Neuronal stem cell (in vitro differentiated cells): ENCODE measurements at regions not wholly inside any gene's neighbourhood (a gene's known extent, or its start where the extent isn't known, plus 50 kb on each side); places are given as distances from the start of the nearest gene placed in this dataset.
A peak's percentile ranks its signal among the peaks of the same experiment; 100 is the strongest.

Source experiments
- DNase-seq: peaks from one replicate; pipeline ENCODE4 v3.0.0-alpha.2; 2013; ENCODE audit warnings: low spot score
- H2AFZ ChIP-seq: one replicate; pipeline ENCODE4 v1.6.1; 2013; ENCODE audit warnings: mild to moderate bottlenecking, low read length, inconsistent platforms
- H2AK5ac ChIP-seq: 2 replicates; pipeline ENCODE4 v1.6.1; 2013; ENCODE audit warnings: low read depth, mild to moderate bottlenecking, inconsistent platforms, low read length, moderate library complexity, mixed read lengths
- H2BK120ac ChIP-seq: 2 replicates; pipeline ENCODE4 v1.6.1; 2013; ENCODE audit warnings: low read depth, mild to moderate bottlenecking, inconsistent platforms, low read length, moderate library complexity, mixed read lengths
- H2BK12ac ChIP-seq: one replicate; pipeline ENCODE4 v1.6.1; 2013; ENCODE audit warnings: low read length, inconsistent platforms
- H2BK15ac ChIP-seq: 2 replicates; pipeline ENCODE4 v1.6.1; 2013; ENCODE audit warnings: mild to moderate bottlenecking, low read length, inconsistent platforms, mixed read lengths
- H2BK5ac ChIP-seq: one replicate; pipeline ENCODE4 v1.6.1; 2013; ENCODE audit warnings: inconsistent platforms, mild to moderate bottlenecking, low read length, moderate library complexity
- H3K14ac ChIP-seq: one replicate; pipeline ENCODE4 v1.6.1; 2013; ENCODE audit warnings: low read length, inconsistent platforms
- H3K18ac ChIP-seq: 2 replicates; pipeline ENCODE4 v1.6.1; 2013; ENCODE audit warnings: low read length, inconsistent platforms
- H3K23ac ChIP-seq: 2 replicates; pipeline ENCODE4 v1.6.1; 2013; ENCODE audit warnings: low read depth, mild to moderate bottlenecking, mixed read lengths, low read length, inconsistent platforms; ENCODE audit not compliant: poor library complexity
- H3K27ac ChIP-seq: replicated peaks from 3 replicates; pipeline ENCODE4 v1.5.1; 2013; ENCODE audit warnings: low read length, inconsistent platforms
- H3K27me3 ChIP-seq, 3 experiments: 2 replicates each; pipeline ENCODE4 v1.6.1; 2013; ENCODE audit warnings: low read length in 3 of 3, mild to moderate bottlenecking in 2 of 3, inconsistent platforms in 1 of 3, low read depth in 1 of 3, mixed read lengths in 1 of 3, moderate library complexity in 1 of 3; ENCODE audit not compliant: control insufficient read depth in 3 of 3, insufficient read depth in 3 of 3
- H3K36me3 ChIP-seq, 2 donors: replicated peaks in 1 of 2; 2 replicates each; pipeline ENCODE4 v1.6.1; 2013; ENCODE audit warnings: low read length in 2 of 2; ENCODE audit not compliant: control insufficient read depth in 2 of 2, insufficient read depth in 2 of 2
- H3K4ac ChIP-seq: 2 replicates; pipeline ENCODE4 v1.6.1; 2013; ENCODE audit warnings: inconsistent platforms, mild to moderate bottlenecking, low read length, moderate library complexity
- H3K4me1 ChIP-seq, 2 donors: 1 replicate in 1 of 2; 2 replicates in 1 of 2; pipeline ENCODE4 v1.6.1; 2013; ENCODE audit warnings: low read length in 2 of 2, low read depth in 1 of 2; ENCODE audit not compliant: control insufficient read depth in 2 of 2, insufficient read depth in 1 of 2
- H3K4me2 ChIP-seq: one replicate; pipeline ENCODE4 v1.6.1; 2013; ENCODE audit warnings: mild to moderate bottlenecking, low read length, inconsistent platforms; ENCODE audit not compliant: insufficient read depth, poor library complexity, severe bottlenecking
- H3K4me3 ChIP-seq, 2 donors: 2 replicates each; pipeline ENCODE4 v1.5.1; 2013; ENCODE audit warnings: low read length in 2 of 2, mild to moderate bottlenecking in 2 of 2, inconsistent platforms in 1 of 2, moderate library complexity in 1 of 2
- H3K79me1 ChIP-seq: one replicate; pipeline ENCODE4 v1.6.1; 2013; ENCODE audit warnings: low read depth, mild to moderate bottlenecking, inconsistent platforms, low read length, moderate library complexity
- H3K9ac ChIP-seq: one replicate; pipeline ENCODE4 v1.6.1; 2013; ENCODE audit warnings: mild to moderate bottlenecking, low read depth, low read length, inconsistent platforms; ENCODE audit not compliant: poor library complexity
- H3K9me3 ChIP-seq, 2 donors: replicated peaks in 1 of 2; 2 replicates each; pipeline versions ENCODE3 to v1.6.1; 2013; ENCODE audit warnings: low read length in 2 of 2, mild to moderate bottlenecking in 2 of 2, inconsistent platforms in 1 of 2, low read depth in 1 of 2, mixed read lengths in 1 of 2, moderate library complexity in 1 of 2; ENCODE audit not compliant: control insufficient read depth in 2 of 2, insufficient read depth in 1 of 2
- H4K8ac ChIP-seq: one replicate; pipeline ENCODE4 v1.6.1; 2013; ENCODE audit warnings: low read depth, mild to moderate bottlenecking, inconsistent platforms, low read length, moderate library complexity
- H4K91ac ChIP-seq: one replicate; pipeline ENCODE4 v1.6.1; 2013; ENCODE audit warnings: low read length, low read depth, mild to moderate bottlenecking, inconsistent platforms; ENCODE audit not compliant: poor library complexity
- WGBS, 2 donors: extraction: QIAGEN DNeasy Blood & Tissue Kit; methylation state at CpG; one replicate each; pipeline ENCODE4 v1.1.7; 2013; ENCODE audit warnings: missing lambda C conversion rate in 2 of 2, mixed read lengths in 1 of 2; ENCODE audit not compliant: insufficient read length in 2 of 2, insufficient replicate concordance in 1 of 2; ENCODE audit errors: extremely low coverage in 2 of 2; 5-methylcytosine and 5-hydroxymethylcytosine counted together

DNA sequence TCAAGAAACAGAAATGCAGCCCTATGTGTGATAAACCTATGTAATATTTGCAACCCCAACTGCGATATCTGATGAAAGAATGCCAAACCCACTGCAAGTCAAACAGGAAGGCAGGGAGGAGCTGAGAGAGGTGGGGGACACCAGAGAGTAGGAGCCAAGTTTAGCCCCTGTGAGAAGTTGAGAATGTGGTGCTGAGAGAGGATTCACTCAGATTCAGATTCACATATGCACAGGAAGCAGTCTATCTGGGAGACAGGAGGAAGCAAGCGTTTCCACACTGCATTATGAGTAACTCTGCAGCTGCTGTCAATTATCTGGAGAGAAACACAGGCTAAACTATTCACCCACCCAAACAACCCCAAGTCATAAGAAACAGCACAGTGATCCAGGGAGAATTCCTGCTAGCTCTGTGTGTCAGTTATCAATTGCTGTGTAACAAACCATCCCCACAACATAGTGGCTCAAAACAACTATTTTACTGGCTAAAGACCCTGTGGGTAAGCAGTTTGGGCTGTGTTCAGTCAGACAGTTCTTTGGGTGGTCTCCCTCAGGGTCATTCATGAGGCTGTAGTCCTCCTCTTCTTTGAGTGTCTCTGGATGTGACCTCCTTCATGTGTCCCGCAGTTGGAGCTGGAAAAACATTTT, 161.9 kb upstream of the RAI14 start:
- H3K36me3 ChIP-seq: no peaks in the 10 kb centered on the region
- no peak overlapping the region for H2BK12ac ChIP-seq
- H3K79me1 ChIP-seq: no peaks in the 10 kb centered on the region
- H2BK120ac ChIP-seq: no peak overlapping the region
- H4K8ac ChIP-seq: no peak overlapping the region
- H3K9ac ChIP-seq: no peak overlapping the region
- no peak overlapping the region for H2BK15ac ChIP-seq
- no peak overlapping the region for H4K91ac ChIP-seq
- H3K4ac ChIP-seq: no peak overlapping the region
- no peaks in the 10 kb centered on the region for H3K27me3 ChIP-seq
- no peak overlapping the region for H2BK5ac ChIP-seq
- no peak overlapping the region for H3K4me3 ChIP-seq
- peak overlapping the region; percentile 48 for H2AK5ac ChIP-seq
- DNase-seq: no peak
- no peak overlapping the region for H3K18ac ChIP-seq
- no peak overlapping the region for H3K27ac ChIP-seq
- H3K4me1 ChIP-seq: peaks cover 10 to 11% of the 10 kb centered on the region in 2 donors
- no peak overlapping the region for H2AFZ ChIP-seq
- H3K14ac ChIP-seq: no peak overlapping the region
- no CpG with 5 or more reads among the region's 3 CpGs for WGBS, 2 donors
- no peak overlapping the region for H3K4me2 ChIP-seq
- H3K9me3 ChIP-seq: no peaks in the 10 kb centered on the region
- no peak overlapping the region for H3K23ac ChIP-seq

DNA sequence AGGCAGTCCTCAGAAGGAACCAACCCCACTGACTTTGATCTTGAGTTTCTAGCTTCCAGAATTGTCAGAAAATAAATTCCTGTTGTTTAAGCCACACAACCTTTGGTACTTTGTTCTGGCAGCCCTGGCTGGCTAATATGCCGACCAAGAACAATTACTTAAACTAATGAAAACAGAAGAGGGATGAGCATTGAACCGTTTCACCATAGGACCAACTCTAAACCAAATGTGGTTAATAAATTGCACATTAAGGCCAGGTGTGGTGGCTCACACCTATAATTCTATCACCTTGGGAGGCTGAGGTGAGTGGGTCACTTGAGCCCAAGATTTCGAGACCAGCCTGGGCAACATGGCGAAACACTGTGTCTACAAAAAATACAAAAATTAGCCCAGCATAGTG, 160.9 kb upstream of the RAI14 start:
- Histone ChIP-seq H2BK120ac (no peak overlapping the region), H3K4me1 (peaks cover 10 to 15% of the 10 kb centered on the region in 2 donors), H3K79me1 (no peaks in the 10 kb centered on the region), H3K4me3 (no peak overlapping the region), H3K4me2 (no peak overlapping the region), H4K91ac (no peak overlapping the region), H2BK12ac (no peak overlapping the region), H3K36me3 (no peaks in the 10 kb centered on the region), H3K14ac (no peak overlapping the region), H2BK5ac (no peak overlapping the region), H2BK15ac (no peak overlapping the region), H3K27me3 (no peaks in the 10 kb centered on the region), H3K27ac (no peak overlapping the region), H3K9ac (no peak overlapping the region), H2AFZ (no peak overlapping the region), H2AK5ac (no peak overlapping the region), H3K18ac (no peak overlapping the region), H4K8ac (no peak overlapping the region), H3K4ac (no peak overlapping the region), H3K23ac (no peak overlapping the region), H3K9me3 (no peaks in the 10 kb centered on the region)
- no CpG with 5 or more reads among the region's 4 CpGs for WGBS, 2 donors
- no peak for DNase-seq

DNA sequence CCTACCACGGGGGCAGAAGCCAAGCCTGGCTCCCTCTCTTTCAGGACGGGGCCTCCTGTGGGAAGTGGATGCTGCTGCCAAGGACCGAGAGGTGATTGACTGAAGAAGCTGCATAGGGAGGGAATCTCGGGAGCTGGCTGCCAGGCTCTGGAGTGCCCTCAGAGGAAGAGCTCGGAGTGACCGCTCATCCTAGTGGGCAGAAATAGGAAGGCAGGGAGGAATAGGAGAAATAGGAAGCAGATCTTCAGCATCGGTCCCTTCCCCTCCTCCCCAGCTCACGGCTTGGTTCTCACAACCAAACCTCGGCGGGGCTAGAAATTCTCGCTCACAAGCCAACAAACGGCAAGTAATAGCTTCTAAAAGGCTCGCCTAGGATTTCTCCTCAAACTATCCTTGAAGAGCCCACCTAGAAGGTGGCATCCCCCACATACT, 159.9 kb upstream of the RAI14 start:
- WGBS, 2 donors: no CpG with 5 or more reads among the region's 13 CpGs

DNA sequence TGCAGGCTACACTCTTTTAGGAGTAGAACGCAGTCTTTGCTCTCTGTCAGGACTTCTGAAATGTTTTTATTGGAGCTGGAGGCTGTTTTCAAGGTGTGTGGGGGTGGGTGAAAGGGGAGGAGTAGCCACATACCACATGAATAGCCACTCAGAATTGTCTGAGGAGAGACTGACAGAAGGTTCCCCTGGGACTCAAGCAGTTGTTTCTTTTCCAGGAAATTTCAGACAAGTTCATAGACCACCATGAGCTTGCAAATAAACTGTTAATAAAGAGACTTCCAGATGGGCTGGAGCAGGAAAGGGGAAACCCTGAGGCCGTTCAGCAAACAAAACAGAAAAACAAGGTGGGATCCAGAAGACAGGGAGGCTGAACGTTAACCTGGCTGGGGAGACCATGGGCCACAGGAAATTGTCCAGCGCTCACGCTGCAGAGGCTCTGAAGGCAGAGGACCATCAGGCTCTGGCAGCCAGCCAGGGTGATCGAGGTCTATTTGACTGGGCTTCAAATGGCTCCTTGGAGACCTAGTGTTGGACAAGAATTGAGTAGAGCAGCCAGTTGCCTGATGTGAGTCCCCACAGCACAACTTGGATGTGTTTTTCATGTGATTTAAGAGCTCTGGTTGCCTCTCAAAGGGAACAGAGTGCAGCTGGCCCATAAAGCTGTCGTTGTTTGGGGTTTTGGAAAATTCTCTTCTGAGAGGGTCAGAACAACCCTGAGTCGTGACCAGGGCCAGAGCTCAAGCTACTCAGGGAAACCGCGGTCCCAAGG, 159.2 kb upstream of the RAI14 start:
- no CpG with 5 or more reads among the region's 10 CpGs for WGBS, 2 donors
- no peak overlapping the region for H3K4me2 ChIP-seq
- H3K4me3 ChIP-seq: no peak overlapping the region
- no peaks in the 10 kb centered on the region for H3K36me3 ChIP-seq
- H3K9ac ChIP-seq: no peak overlapping the region
- no peak overlapping the region for H2BK120ac ChIP-seq
- H3K18ac ChIP-seq: no peak overlapping the region
- H2AFZ ChIP-seq: peak overlapping the region; percentile 32
- no peak overlapping the region for H3K27ac ChIP-seq
- no peak for DNase-seq
- no peak overlapping the region for H2BK12ac ChIP-seq
- H3K4me1 ChIP-seq: peaks cover 0 to 10% of the 10 kb centered on the region in 2 donors
- no peak overlapping the region for H4K91ac ChIP-seq
- H3K14ac ChIP-seq: peak overlapping the region; percentile 39
- no peak overlapping the region for H2BK5ac ChIP-seq
- H4K8ac ChIP-seq: no peak overlapping the region
- H3K23ac ChIP-seq: no peak overlapping the region
- peak overlapping the region; percentile 26 for H2AK5ac ChIP-seq
- no peaks in the 10 kb centered on the region for H3K9me3 ChIP-seq
- H2BK15ac ChIP-seq: no peak overlapping the region
- no peaks in the 10 kb centered on the region for H3K27me3 ChIP-seq
- H3K4ac ChIP-seq: no peak overlapping the region
- H3K79me1 ChIP-seq: no peaks in the 10 kb centered on the region

More for the DNA sequence above, 159.9 kb upstream of the RAI14 start:
- Histone ChIP-seq H2BK12ac (no peak overlapping the region), H3K36me3 (no peaks in the 10 kb centered on the region), H2AFZ (peak overlapping the region; percentile 32), H3K4me3 (no peak overlapping the region), H2AK5ac (no peak overlapping the region), H3K79me1 (no peaks in the 10 kb centered on the region), H3K23ac (no peak overlapping the region), H3K4me2 (no peak overlapping the region), H4K91ac (no peak overlapping the region), H3K9me3 (no peaks in the 10 kb centered on the region), H3K27ac (no peak overlapping the region), H2BK15ac (no peak overlapping the region), H4K8ac (no peak overlapping the region), H3K14ac (no peak overlapping the region), H2BK5ac (no peak overlapping the region), H3K27me3 (no peaks in the 10 kb centered on the region), H3K18ac (no peak overlapping the region), H3K4me1 (peaks cover 3 to 13% of the 10 kb centered on the region in 2 donors), H3K4ac (no peak overlapping the region), H3K9ac (no peak overlapping the region), H2BK120ac (no peak overlapping the region)
- DNase-seq: no peak
